ENCODE measurements at regions not wholly inside any gene's neighbourhood (a gene's known extent, or its start where the extent isn't known, plus 50 kb on each side); places are given as distances from the start of the nearest gene placed in this dataset.
"Not testable (repeated sequence)": the region's sequence is repeated elsewhere in the genome, so short reads cannot be mapped to it uniquely, and the experiment has no call there.

- no peak for DNase-seq (ENCODE audit: low read depth)
These were observed 81.0 kb upstream of the FOXQ1 start for GRCh38 chr6:1230689-1231605.

GRCh38 chr6:1230281-1230680, 81.6 kb upstream of the FOXQ1 start:
- no peak for DNase-seq (ENCODE audit: low read depth)

- no peak for DNase-seq (ENCODE audit: low read depth)
These were observed 82.1 kb upstream of the FOXQ1 start for GRCh38 chr6:1229808-1230207.

- DNase-seq (ENCODE audit: low read depth), result no peak
These were observed 82.6 kb upstream of the FOXQ1 start for GRCh38 chr6:1229301-1229700.

GRCh38 chr6:1228754-1229191, 83.1 kb upstream of the FOXQ1 start:
- no peak for DNase-seq (ENCODE audit: low read depth)

- no peak for DNase-seq (ENCODE audit: low read depth)
These were observed 83.8 kb upstream of the FOXQ1 start for GRCh38 chr6:1227935-1228753.

- no peak for DNase-seq (ENCODE audit: low read depth)
These were observed 84.3 kb upstream of the FOXQ1 start for GRCh38 chr6:1227600-1227934.

DNA sequence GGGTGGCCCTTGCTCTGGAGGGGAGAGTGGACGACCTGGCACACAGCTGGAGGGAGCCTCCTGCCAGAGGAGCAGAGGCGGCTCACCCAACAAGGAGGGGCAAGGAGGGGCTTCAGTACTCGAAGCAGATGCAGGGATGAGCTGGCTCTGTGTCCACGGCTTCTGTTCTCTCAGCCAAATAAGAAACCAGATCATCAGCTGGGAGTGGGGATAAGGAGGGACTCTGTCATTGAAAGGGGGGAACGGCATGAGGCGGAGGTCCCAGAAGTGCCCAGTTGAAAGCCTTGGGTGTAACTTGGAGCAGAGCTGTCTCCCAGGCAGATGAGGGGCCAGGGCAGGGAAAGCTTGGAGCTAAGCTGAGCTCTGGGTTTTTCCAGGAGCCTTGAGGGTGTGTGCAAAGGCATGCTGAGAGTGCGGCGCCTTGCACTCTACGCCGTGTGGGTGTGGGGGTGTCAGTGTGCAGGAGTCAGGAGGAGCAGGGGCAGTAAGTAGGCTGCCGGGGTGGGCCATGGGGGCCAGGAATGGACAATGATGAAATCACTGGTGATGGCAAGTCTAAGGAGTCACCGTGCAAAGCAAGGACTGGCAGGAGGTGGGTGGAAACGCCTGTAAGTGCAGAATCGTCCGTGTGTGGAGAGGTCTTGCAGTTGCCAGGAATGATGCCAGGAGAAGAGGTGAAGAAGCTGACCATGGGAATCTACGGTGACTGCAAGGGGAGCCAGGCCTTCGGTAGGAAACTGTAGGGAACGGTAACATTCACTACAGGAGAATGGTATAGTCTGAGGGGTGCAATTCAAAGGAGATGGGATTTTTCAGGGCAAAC, 85.4 kb upstream of the FOXQ1 start:
- no peak for DNase-seq (ENCODE audit: low read depth)

- no peak for DNase-seq (ENCODE audit: low read depth)
These were observed 87.4 kb upstream of the FOXQ1 start for GRCh38 chr6:1224514-1224913.

GRCh38 chr6:1222728-1223595, 88.9 kb upstream of the FOXQ1 start:
- DNase-seq (ENCODE audit: low read depth), result no peak

DNA sequence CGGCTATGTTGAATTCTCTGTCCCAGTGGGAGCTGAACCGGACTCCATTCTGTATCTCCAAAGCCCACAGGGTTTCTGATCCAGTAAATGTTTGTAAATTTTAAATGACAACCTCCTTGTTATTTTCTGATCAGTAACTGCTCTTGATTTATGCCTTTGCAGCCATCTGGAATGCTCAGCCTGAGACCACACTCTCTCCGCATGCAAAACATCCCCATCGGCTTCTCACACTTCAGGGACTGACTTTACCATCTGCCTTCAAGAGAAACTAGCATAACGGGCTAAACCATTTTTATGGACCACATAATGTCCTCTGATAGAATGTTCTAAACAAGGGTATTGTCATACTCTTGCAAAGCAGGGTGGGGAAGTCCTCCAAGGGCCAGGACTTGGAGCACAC, 94.5 kb upstream of the FOXQ1 start:
- no peak for DNase-seq (ENCODE audit: low read depth)

- DNase-seq (ENCODE audit: low read depth), result no peak
These were observed 95.4 kb upstream of the FOXQ1 start for GRCh38 chr6:1216488-1216974.

GRCh38 chr6:1215884-1216487, 95.9 kb upstream of the FOXQ1 start:
- DNase-seq (ENCODE audit: low read depth), result no peak

- DNase-seq (ENCODE audit: low read depth), result no peak
These were observed 96.9 kb upstream of the FOXQ1 start for GRCh38 chr6:1215023-1215422.

DNA sequence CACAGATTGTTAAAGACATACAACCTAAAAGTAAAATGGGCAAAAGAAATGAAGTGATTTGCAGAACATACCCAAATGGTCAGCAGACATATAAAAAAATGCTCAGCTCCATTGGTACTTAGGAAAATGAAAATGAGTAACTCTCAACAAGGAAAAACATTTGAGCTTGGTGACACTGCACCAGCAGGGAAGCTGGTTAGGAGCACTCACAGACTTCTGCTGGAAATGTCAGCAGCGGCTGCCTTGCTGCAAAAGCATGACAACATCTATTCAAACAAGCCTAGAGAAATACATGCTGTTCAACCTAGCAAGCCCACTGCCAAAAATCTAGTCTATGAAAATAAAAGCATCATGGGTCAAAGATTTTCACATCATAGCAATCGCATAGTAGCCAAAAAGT, 99.0 kb upstream of the FOXQ1 start:
- DNase-seq (ENCODE audit: low read depth), result no peak

GRCh38 chr6:1212138-1212537, 99.8 kb upstream of the FOXQ1 start:
- DNase-seq (ENCODE audit: low read depth), result not testable (repeated sequence)

GRCh38 chr6:1210631-1211030, 101.3 kb upstream of the FOXQ1 start:
- DNase-seq (ENCODE audit: low read depth), result not testable (repeated sequence)

DNA sequence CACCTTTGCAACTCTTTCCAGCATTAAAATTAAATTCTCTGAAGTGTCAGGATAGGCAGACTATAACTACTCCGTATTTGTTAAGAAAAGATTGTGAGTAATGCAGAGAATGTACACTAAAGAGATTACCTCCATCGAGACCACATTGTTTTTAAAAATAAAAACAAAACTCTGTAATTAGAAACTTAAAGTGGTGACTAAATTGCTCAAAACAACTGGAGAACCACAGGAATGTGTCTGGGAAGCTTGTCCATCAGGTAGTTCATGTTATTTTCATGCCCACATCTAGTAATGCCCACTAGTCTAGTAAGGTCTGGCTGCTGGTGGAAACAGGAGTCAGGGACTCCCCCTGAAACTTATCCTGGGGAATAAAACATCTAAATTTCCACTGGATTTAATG, 103.0 kb upstream of the FOXQ1 start:
- DNase-seq (ENCODE audit: low read depth), result no peak

DNA sequence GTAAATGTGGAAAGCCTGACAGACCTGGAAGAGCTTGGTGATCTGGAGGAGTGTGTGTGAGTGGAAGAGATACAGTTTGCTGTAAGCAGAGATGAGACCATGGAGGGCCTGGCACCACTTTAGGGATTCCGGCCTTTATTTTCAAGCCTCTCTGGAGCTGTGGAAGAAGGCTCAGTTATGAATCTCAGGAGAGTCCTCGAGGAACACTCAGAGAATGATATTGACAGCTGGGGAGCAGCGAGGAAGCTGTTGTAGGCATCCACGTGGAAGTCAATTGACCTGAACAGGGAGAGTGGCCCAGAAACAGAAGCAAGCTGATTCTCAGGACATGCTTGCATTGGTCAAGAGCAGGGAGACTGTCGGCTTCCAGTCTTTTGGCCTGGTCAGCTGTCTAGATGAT, 108.4 kb upstream of the FOXQ1 start:
- DNase-seq (ENCODE audit: low read depth), result no peak

GRCh38 chr6:1202201-1202600, 109.7 kb upstream of the FOXQ1 start:
- DNase-seq (ENCODE audit: low read depth), result no peak
